ENCODE measurements at regions not wholly inside any gene's neighbourhood (a gene's known extent, or its start where the extent isn't known, plus 50 kb on each side); places are given as distances from the start of the nearest gene placed in this dataset.

DNA sequence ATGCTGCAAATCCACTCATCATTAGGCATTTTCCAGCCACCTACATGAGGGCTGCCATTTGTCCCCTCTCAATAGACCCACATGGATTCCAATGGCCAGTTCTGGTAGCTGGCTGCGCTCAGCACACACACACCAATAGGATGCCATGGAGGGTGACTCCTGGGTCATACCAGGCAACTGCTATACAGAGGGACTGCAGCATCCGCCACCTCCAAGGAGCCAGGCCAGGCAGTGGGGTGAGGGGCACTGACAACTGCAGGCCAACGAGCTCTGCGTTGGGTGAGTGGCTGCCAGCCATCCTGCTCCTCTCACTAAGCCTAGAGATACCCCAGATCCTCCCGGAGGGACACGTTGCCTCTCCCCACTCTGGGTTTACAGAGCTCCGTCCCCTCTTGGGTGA, 118.8 kb upstream of the NANOS1 start:
- Histone ChIP-seq H3K4me3 (ENCODE audit: low read depth in 1 of 2, low read length in 2 of 2) (no peak overlapping the region), H3K4me1 (ENCODE audit: control insufficient read depth in 1 of 2, insufficient read depth in 2 of 2, low read length in 2 of 2) (no peaks in the 10 kb centered on the region), H3K36me3 (ENCODE audit: control insufficient read depth in 1 of 2, insufficient read depth in 2 of 2, low read length in 2 of 2) (no peaks in the 10 kb centered on the region), H3K27me3 (ENCODE audit: low read depth, low read length) (no peaks in the 10 kb centered on the region), H3K9me3 (ENCODE audit: control insufficient read depth in 1 of 2, low read length in 2 of 2) (no peaks in the 10 kb centered on the region), H3K27ac (ENCODE audit: low read length) (no peak overlapping the region)

DNA sequence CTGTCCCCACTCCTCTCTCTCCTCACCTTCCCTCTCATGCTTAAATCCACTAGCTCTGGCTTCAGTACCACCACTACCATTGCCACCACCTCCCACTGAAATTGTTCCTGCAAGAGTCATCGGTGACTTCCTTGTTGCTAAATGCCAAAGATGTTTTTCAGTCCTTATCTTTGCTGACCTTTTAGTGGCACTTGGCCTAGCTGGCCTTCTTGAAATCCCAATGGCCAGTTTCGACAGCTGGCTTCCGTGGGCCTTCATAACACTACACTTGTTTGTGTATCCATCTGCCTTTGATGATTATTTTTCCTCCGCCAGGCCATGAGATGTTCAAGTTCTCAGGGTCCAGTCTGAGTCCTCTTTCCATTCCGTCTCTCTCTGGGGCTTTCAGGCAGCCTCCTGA, 118.2 kb upstream of the NANOS1 start:
- no peak overlapping the region for H3K27ac ChIP-seq (ENCODE audit: low read length)
- H3K36me3 ChIP-seq (ENCODE audit: control insufficient read depth in 1 of 2, insufficient read depth in 2 of 2, low read length in 2 of 2) = no peaks in the 10 kb centered on the region
- H3K9me3 ChIP-seq (ENCODE audit: control insufficient read depth in 1 of 2, low read length in 2 of 2) = no peaks in the 10 kb centered on the region
- H3K4me1 ChIP-seq (ENCODE audit: control insufficient read depth in 1 of 2, insufficient read depth in 2 of 2, low read length in 2 of 2) = no peaks in the 10 kb centered on the region
- no peaks in the 10 kb centered on the region for H3K27me3 ChIP-seq (ENCODE audit: low read depth, low read length)
- no peak overlapping the region for H3K4me3 ChIP-seq (ENCODE audit: low read depth in 1 of 2, low read length in 2 of 2)

DNA sequence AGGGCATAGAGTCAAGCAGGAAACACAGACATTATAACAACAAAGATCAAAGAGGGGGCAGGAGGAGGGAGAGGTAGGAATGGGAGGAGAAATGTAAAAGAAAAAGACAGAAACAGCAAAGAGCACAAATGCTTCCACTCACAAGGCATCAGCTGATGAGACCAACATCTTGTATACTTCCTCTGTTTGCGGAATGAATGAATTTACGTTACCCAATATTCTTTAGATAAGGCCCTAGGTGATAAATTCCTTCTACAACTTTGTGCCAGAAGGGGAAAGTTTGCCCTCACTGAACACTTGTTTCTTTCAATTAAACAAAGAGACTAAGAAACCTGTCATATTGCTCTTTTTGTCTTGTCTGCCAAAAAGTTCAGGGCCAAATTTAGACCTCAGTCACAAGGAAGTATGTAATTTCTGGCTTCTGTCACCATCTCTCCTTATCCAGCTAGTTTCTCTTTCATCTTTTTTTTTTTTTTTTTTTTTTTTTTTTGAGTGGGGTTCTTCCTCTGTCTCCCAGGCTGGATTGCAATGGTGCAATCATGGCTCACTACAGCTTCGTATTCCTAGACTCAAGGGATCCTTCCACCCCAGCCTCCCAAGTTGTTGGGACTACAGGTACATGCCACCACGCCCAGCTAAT, 116.4 kb upstream of the NANOS1 start:
- Histone ChIP-seq H3K9me3 (ENCODE audit: control insufficient read depth in 1 of 2, low read length in 2 of 2) (no peaks in the 10 kb centered on the region), H3K27ac (ENCODE audit: low read length) (no peak overlapping the region), H3K4me1 (ENCODE audit: control insufficient read depth in 1 of 2, insufficient read depth in 2 of 2, low read length in 2 of 2) (no peaks in the 10 kb centered on the region), H3K4me3 (ENCODE audit: low read depth in 1 of 2, low read length in 2 of 2) (no peak overlapping the region), H3K36me3 (ENCODE audit: control insufficient read depth in 1 of 2, insufficient read depth in 2 of 2, low read length in 2 of 2) (no peaks in the 10 kb centered on the region), H3K27me3 (ENCODE audit: low read depth, low read length) (no peaks in the 10 kb centered on the region)

DNA sequence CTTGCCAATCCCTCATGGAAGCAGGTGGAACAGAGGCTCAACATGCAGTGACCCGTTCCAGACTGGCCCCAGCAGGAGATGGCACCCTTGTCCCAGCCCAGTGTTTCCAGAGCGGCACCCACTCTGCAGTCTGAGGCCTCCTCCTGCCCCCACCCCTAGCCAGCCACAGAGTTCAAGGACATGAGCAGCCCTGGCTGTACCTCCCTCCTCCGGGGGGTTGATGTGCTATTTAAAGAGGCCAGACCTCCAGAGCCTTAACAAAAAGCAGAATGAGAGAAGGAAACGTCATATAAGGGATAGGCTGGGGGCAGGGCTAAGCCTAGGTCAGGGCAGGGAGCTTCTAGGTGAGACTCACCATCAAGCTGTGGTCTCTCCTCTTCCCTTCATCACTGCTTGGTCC, 115.7 kb upstream of the NANOS1 start:
- Histone ChIP-seq H3K4me1 (ENCODE audit: control insufficient read depth in 1 of 2, insufficient read depth in 2 of 2, low read length in 2 of 2) (no peaks in the 10 kb centered on the region), H3K4me3 (ENCODE audit: low read depth in 1 of 2, low read length in 2 of 2) (no peak overlapping the region), H3K27ac (ENCODE audit: low read length) (no peak overlapping the region), H3K27me3 (ENCODE audit: low read depth, low read length) (no peaks in the 10 kb centered on the region), H3K36me3 (ENCODE audit: control insufficient read depth in 1 of 2, insufficient read depth in 2 of 2, low read length in 2 of 2) (no peaks in the 10 kb centered on the region), H3K9me3 (ENCODE audit: control insufficient read depth in 1 of 2, low read length in 2 of 2) (no peaks in the 10 kb centered on the region)

DNA sequence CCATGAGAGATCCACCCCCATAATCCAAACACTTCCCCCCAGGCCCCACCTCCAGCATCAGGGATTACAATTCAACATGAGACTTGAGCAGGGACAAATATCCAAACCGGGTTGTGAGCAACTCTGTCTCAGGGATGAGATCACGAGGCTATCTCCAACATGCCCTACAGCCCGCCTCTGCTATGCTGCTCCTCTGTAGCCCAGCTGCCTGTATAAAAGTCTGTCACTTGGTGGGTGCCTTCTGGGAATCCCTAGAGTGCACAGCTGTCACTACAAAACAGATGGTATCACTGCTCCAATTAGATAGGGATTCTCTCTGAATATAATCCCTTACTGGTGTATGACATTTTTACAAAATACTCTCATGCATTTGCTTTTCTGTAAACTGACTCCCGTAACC, 114.9 kb upstream of the NANOS1 start:
- no peak overlapping the region for H3K27ac ChIP-seq (ENCODE audit: low read length)
- no peak overlapping the region for H3K4me3 ChIP-seq (ENCODE audit: low read depth in 1 of 2, low read length in 2 of 2)
- no peaks in the 10 kb centered on the region for H3K4me1 ChIP-seq (ENCODE audit: control insufficient read depth in 1 of 2, insufficient read depth in 2 of 2, low read length in 2 of 2)

DNA sequence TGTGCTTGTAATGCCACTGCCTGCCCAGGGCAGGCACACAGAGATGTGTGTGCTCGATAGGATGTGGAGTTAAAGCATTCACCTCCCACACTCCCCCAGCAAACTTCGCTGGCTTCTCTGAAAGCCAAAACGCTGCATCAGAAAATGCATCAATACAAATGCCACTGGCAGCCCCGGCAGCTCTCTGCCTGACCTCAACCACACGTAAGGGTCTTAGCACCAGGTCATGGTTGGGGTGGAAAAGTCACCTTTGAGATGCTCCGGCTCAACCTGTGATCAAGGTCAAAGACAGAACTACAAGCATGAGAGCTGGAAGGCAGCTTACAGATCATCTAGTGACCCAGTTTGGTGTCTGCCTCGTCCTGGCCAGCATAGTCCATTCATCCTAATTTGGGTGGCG, 114.4 kb upstream of the NANOS1 start:
- H3K4me3 ChIP-seq (ENCODE audit: low read depth in 1 of 2, low read length in 2 of 2) = no peak overlapping the region
- H3K27me3 ChIP-seq (ENCODE audit: low read depth, low read length) = no peaks in the 10 kb centered on the region
- H3K27ac ChIP-seq (ENCODE audit: low read length) = no peak overlapping the region
- H3K9me3 ChIP-seq (ENCODE audit: control insufficient read depth in 1 of 2, low read length in 2 of 2) = no peaks in the 10 kb centered on the region
- H3K36me3 ChIP-seq (ENCODE audit: control insufficient read depth in 1 of 2, insufficient read depth in 2 of 2, low read length in 2 of 2) = no peaks in the 10 kb centered on the region
- H3K4me1 ChIP-seq (ENCODE audit: control insufficient read depth in 1 of 2, insufficient read depth in 2 of 2, low read length in 2 of 2) = no peaks in the 10 kb centered on the region

More for the DNA sequence above, 114.9 kb upstream of the NANOS1 start:
- Histone ChIP-seq H3K27me3 (ENCODE audit: low read depth, low read length) (no peaks in the 10 kb centered on the region), H3K9me3 (ENCODE audit: control insufficient read depth in 1 of 2, low read length in 2 of 2) (no peaks in the 10 kb centered on the region), H3K36me3 (ENCODE audit: control insufficient read depth in 1 of 2, insufficient read depth in 2 of 2, low read length in 2 of 2) (no peaks in the 10 kb centered on the region)

DNA sequence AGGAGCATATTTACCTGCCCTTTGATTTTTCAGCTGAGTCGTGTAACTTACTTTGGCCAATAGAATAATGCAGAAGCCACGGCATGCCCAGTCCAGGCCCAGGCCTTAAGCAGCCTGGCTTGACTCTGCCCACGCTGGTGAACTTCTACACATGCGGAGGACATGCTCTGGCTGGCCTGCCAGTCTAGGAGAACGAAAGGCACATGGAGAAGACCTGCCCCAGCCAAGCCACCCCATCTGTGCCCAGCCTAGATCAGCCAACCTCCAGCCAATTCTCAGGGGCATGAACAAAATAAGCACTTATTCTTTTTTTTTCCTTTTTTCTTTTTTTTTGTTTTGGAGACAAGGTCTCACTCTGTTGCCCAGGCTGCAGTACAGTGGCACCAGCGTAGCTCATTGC, 112.7 kb upstream of the NANOS1 start:
- no peaks in the 10 kb centered on the region for H3K4me1 ChIP-seq (ENCODE audit: control insufficient read depth in 1 of 2, insufficient read depth in 2 of 2, low read length in 2 of 2)
- no peak overlapping the region for H3K4me3 ChIP-seq (ENCODE audit: low read depth in 1 of 2, low read length in 2 of 2)
- H3K9me3 ChIP-seq (ENCODE audit: control insufficient read depth in 1 of 2, low read length in 2 of 2) = no peaks in the 10 kb centered on the region
- H3K27ac ChIP-seq (ENCODE audit: low read length) = no peak overlapping the region
- H3K27me3 ChIP-seq (ENCODE audit: low read depth, low read length) = no peaks in the 10 kb centered on the region
- H3K36me3 ChIP-seq (ENCODE audit: control insufficient read depth in 1 of 2, insufficient read depth in 2 of 2, low read length in 2 of 2) = no peaks in the 10 kb centered on the region

DNA sequence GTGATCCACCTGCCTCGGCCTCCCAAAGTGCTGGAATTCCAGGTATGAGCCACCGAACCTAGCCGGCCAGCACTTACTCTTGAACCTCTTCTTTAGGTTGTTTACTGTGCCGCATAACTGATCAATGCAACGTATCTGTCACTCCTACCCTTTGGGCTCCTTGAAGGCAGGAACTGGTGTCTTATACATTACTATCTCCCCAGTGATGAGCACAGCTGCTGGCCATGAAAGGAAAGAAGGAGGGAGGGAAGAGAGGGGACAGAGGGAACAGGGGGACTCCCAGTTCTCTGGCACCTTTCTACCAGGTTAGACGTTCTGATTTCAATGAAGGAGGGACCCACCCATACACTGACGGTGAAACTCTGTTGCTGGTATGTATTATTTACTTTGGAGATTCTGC, 111.8 kb upstream of the NANOS1 start:
- no peaks in the 10 kb centered on the region for H3K9me3 ChIP-seq (ENCODE audit: control insufficient read depth in 1 of 2, low read length in 2 of 2)
- no peak overlapping the region for H3K27ac ChIP-seq (ENCODE audit: low read length)
- H3K4me1 ChIP-seq (ENCODE audit: control insufficient read depth in 1 of 2, insufficient read depth in 2 of 2, low read length in 2 of 2) = no peaks in the 10 kb centered on the region
- H3K36me3 ChIP-seq (ENCODE audit: control insufficient read depth in 1 of 2, insufficient read depth in 2 of 2, low read length in 2 of 2) = no peaks in the 10 kb centered on the region
- H3K4me3 ChIP-seq (ENCODE audit: low read depth in 1 of 2, low read length in 2 of 2) = no peak overlapping the region
- no peaks in the 10 kb centered on the region for H3K27me3 ChIP-seq (ENCODE audit: low read depth, low read length)

DNA sequence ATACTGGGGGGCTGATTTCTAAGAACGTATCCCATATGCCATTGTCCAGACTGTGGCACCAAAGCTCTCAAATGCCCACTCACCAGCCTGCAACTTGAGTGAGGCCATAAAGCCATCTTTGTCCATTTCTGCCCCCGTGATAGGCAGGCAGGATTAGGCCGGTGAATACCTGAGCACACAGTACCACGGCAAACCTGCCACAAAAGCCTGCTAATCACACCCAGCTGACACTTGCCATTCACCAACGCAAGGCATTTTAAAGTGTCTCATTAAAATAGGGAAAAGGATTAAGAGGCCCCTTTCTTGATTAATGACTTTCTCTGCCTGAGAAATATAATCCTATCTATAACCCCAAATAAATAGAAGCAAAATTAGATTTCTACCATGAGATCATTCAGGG, 111.4 kb upstream of the NANOS1 start:
- Histone ChIP-seq H3K4me3 (ENCODE audit: low read depth in 1 of 2, low read length in 2 of 2) (no peak overlapping the region), H3K27me3 (ENCODE audit: low read depth, low read length) (no peaks in the 10 kb centered on the region), H3K27ac (ENCODE audit: low read length) (no peak overlapping the region), H3K36me3 (ENCODE audit: control insufficient read depth in 1 of 2, insufficient read depth in 2 of 2, low read length in 2 of 2) (no peaks in the 10 kb centered on the region), H3K9me3 (ENCODE audit: control insufficient read depth in 1 of 2, low read length in 2 of 2) (no peaks in the 10 kb centered on the region), H3K4me1 (ENCODE audit: control insufficient read depth in 1 of 2, insufficient read depth in 2 of 2, low read length in 2 of 2) (no peaks in the 10 kb centered on the region)

DNA sequence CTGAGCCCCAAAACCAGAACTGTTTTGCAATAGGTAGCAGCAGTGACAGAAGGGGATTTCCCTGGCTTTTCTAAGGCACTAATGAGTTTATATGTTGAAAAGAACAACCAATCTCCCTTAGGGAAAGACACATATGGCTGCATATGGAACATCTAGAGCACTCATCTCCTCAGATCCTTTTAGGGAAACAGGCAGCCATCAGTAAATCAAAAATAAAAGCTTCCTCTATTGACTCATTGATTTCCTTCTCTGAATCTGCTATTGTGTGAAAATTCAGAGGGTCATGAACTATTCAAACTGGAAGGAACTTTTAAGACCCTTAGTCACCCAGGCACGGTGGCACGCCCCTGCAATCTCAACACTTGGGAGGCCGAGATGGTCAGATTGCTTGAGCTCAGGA, 110.9 kb upstream of the NANOS1 start:
- Histone ChIP-seq H3K4me3 (ENCODE audit: low read depth in 1 of 2, low read length in 2 of 2) (no peak overlapping the region), H3K27ac (ENCODE audit: low read length) (no peak overlapping the region), H3K36me3 (ENCODE audit: control insufficient read depth in 1 of 2, insufficient read depth in 2 of 2, low read length in 2 of 2) (no peaks in the 10 kb centered on the region), H3K27me3 (ENCODE audit: low read depth, low read length) (no peaks in the 10 kb centered on the region), H3K4me1 (ENCODE audit: control insufficient read depth in 1 of 2, insufficient read depth in 2 of 2, low read length in 2 of 2) (no peaks in the 10 kb centered on the region), H3K9me3 (ENCODE audit: control insufficient read depth in 1 of 2, low read length in 2 of 2) (no peaks in the 10 kb centered on the region)

DNA sequence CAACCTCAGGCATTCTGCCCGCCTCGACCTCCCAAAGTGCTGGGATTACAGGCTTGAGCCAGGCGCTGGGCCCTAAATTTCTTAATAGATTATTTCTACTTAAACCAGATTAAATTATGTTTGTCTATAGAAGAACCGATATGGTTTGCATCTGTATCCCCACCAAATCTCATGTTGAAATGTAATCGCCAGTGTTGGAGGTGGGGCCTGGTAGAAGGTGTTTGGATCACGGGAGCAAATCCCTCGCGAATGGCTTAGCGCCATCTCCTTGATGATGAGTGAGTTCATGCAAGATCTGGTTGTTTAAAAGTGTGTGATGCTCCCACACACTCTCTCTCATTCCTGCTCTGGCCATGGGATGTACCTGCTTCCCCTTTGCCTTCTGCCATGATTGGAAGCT, 109.3 kb upstream of the NANOS1 start:
- no peak overlapping the region for H3K27ac ChIP-seq (ENCODE audit: low read length)
- no peak overlapping the region for H3K4me3 ChIP-seq (ENCODE audit: low read depth in 1 of 2, low read length in 2 of 2)
- no peaks in the 10 kb centered on the region for H3K4me1 ChIP-seq (ENCODE audit: control insufficient read depth in 1 of 2, insufficient read depth in 2 of 2, low read length in 2 of 2)
- no peaks in the 10 kb centered on the region for H3K36me3 ChIP-seq (ENCODE audit: control insufficient read depth in 1 of 2, insufficient read depth in 2 of 2, low read length in 2 of 2)
- no peaks in the 10 kb centered on the region for H3K9me3 ChIP-seq (ENCODE audit: control insufficient read depth in 1 of 2, low read length in 2 of 2)
- H3K27me3 ChIP-seq (ENCODE audit: low read depth, low read length) = no peaks in the 10 kb centered on the region

DNA sequence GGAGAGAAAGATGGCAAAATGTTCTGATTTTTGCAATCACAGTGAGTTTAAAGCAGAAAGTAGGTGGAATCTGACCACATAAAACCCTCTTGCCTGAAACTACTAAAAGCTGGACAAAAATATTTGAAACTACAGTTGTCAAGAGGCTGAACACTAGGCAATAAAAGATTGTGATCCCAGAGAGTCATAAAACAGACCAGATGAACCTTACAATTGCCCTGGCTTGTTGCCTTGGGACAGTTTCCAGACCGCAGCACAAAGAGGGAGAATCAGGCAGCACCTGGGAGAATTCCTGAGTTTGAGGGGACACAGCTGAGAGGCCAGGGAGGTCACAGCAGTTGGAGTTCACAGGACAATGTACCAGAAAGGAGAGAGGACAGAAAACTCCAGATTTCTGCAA, 107.3 kb upstream of the NANOS1 start:
- Histone ChIP-seq H3K27ac (ENCODE audit: low read length) (no peak overlapping the region), H3K27me3 (ENCODE audit: low read depth, low read length) (no peaks in the 10 kb centered on the region), H3K4me1 (ENCODE audit: control insufficient read depth in 1 of 2, insufficient read depth in 2 of 2, low read length in 2 of 2) (no peaks in the 10 kb centered on the region), H3K9me3 (ENCODE audit: control insufficient read depth in 1 of 2, low read length in 2 of 2) (no peaks in the 10 kb centered on the region), H3K4me3 (ENCODE audit: low read depth in 1 of 2, low read length in 2 of 2) (no peak overlapping the region), H3K36me3 (ENCODE audit: control insufficient read depth in 1 of 2, insufficient read depth in 2 of 2, low read length in 2 of 2) (no peaks in the 10 kb centered on the region)
